Left lobe of liver (tissue), 2 donors: ENCODE measurements at regions not wholly inside any gene's neighbourhood (a gene's known extent, or its start where the extent isn't known, plus 50 kb on each side); places are given as distances from the start of the nearest gene placed in this dataset.
"Not testable (repeated sequence)": the region's sequence is repeated elsewhere in the genome, so short reads cannot be mapped to it uniquely, and the experiment has no call there.

Source experiments
- ATAC-seq: fragments of 200-7000 bp; cut with Tn5 transposase; one replicate; pipeline ENCODE4 v1.9.1; 2020; ENCODE audit warnings: mild to moderate bottlenecking, moderate library complexity
- DNase-seq: peaks from one replicate; pipeline ENCODE4 v3.0.0-alpha.2; 2020; ENCODE audit warnings: low spot score
- donor health status: DM: no; HTN: no; CAD: no; lungs with moderate emphysema.
- donor health status: DM: no; HTN: yes; CAD: no.

DNA sequence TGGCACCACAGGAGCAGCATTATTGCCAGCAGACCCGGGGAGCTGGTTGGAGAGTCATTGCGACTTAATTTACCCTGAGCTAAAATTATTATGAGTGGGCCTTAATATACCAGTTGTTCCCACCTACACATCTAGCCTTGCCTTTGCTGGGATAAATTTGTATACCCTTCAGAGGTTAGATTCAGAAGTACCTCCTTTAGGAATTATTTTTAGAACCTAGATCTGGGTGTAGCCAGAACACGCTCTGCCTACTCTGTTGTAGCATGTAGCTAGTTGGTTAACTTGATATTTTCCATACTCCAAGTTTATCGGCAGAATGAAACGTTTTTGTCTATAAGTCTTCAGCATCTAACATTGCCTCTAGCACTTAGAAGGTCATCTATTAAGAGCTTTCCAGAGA lies 65.5 kb upstream of the SEC22B start:
- not testable (repeated sequence) for ATAC-seq, DNase-seq

- ATAC-seq = peak; percentile 31
Observed at GRCh38 chr1:120240181-120240580, 63.9 kb upstream of the SEC22B start.

GRCh38 chr1:120239351-120239750 lies 63.0 kb upstream of the SEC22B start:
- ATAC-seq, DNase-seq: not testable (repeated sequence)

More at GRCh38 chr1:120240181-120240580, 63.9 kb upstream of the SEC22B start:
- DNase-seq = not testable (repeated sequence)

- not testable (repeated sequence) for DNase-seq, ATAC-seq
Observed at GRCh38 chr1:120238867-120239266, 62.5 kb upstream of the SEC22B start.

- ATAC-seq = peak; percentile 54
Observed at GRCh38 chr1:120233661-120234018, 57.3 kb upstream of the SEC22B start.

DNA sequence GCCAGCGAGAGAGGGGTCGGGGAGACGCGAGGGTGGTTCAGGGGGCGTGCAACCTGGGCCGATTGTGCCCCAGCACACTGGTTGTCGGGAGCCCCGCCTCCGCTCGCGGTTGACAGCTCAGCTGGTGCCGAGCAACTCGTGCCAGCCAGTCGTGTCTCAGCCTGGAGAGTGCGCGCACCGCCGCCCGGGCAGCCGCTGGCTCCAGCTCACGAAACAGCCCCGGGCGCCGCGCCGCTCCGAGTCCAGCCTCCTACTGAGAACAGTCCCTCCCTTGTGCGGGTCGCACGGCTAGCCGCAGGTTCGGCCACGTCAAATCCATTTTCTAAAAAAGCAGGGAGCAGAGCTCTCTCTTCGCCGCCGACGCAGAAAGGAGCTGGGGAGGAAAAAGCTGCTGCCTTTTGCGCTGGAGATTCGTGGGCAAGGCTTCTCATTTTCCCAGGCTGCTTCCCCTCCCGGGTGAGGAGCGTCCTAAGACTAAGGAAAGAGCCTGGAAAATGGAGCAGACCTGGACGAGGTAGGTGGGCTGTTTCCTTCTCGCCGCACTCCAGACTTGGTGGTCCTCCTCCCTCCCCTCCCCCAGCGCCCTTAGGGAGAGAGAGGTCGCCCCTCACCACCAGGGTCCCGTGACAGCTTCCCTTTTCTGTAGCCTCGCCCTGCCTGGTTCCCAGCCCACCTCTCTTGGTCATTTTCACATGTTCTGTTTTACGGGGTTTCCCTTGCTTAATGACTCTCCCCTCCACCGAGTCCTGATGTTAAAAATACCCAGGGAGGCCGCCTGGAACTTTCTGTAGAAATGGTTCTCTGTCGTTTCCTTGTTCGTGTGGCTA lies 56.7 kb upstream of the SEC22B start:
- DNase-seq = not testable (repeated sequence)
- ATAC-seq = peak; percentile 99

More at GRCh38 chr1:120233661-120234018, 57.3 kb upstream of the SEC22B start:
- not testable (repeated sequence) for DNase-seq

GRCh38 chr1:120229835-120230234 lies 53.5 kb upstream of the SEC22B start:
- not testable (repeated sequence) for ATAC-seq, DNase-seq
